Right renal cortex interstitium (tissue), 3 donors: ENCODE measurements at regions not wholly inside any gene's neighbourhood (a gene's known extent, or its start where the extent isn't known, plus 50 kb on each side); places are given as distances from the start of the nearest gene placed in this dataset.

Experiments used
- DNase-seq, 3 donors: peaks; one replicate each; pipeline ENCODE4 v3.0.0-alpha.2; 2013; ENCODE audit warnings: low read depth in 3 of 3, low spot score in 2 of 3

DNA sequence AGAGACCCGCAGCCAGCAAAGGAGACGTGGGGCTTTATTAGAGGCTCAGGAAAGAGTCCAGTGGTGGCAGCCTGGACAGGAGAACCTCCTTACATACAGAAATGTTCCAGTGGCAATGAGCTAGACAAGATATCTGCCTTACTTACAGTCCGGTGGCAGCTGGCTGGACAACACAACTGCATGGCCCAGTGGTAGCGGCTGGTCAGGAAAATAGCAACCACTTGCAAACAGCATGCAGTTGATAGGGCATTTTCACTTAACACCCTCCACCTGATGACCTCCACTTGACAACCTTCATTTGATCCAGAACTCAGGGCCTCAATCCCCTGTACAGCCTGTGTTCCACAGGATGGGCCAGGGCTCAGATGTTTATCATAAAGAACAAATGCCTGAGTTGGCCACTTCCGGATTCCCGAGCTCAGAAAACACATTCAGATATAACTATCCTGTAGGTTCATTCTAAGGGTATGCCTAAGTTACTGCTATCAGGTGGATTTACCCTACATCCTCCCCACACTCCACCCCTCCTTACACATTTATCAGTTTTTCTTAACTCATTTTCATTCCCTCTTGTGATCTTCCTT is 63.3 kb upstream of the ITPRID2 start:
- no peak for DNase-seq

DNA sequence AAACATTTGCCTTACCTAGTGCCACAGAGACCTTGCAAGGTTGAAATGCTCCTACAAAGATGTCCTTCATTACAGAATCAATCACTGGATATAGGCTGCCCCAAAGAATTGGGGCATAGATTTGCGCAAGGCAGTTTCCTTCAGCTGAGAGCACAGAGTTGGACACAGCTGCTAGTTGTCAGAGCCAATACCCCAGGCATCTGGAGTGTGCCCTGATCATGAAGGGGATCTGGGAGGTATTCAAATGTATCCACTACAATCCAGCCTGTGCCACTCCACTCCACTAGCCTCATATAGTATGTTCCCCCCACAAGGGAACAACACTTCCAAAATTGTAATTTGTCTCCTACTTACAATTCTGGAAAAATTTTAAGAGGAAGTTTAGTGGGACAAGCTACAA is 62.3 kb upstream of the ITPRID2 start:
- no peak for DNase-seq

DNA sequence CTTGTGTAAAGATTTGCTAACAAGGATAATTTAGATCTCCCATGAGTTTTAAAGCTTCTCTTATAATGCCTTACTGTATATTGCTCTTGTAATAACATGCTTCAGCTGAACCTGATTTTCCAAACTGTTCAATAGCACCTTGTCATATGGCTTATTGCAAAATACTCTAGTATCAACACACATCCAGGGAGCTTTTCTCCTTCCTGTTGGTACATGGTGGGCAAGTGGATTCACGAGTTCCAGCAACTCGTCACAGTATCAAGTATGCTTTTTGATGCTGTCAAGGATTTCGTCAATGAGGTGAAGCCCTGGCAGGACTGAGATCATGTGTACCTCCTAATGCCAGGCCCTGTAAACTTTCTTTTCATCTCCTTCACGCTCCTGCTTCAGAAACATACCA is 59.5 kb upstream of the ITPRID2 start:
- DNase-seq: no peak

DNA sequence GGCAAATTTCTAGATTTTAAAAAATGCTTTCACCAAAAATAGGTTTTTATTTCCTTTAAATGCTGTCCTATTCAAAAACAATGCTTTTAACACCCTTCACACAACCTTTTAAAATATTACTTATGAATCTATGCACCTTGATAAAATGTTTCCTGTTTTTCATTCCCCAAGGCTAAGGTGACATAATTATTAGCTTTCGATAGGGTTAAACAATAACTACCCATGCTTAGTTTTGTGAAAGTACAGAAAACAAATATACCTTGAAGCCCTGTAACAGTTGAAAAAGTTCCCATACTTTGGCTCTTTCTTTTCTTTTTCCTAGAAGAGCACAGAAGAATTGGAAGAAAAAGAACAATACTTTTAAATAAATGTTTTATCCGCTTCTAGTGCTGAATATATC is 54.9 kb upstream of the ITPRID2 start:
- DNase-seq: no peak

DNA sequence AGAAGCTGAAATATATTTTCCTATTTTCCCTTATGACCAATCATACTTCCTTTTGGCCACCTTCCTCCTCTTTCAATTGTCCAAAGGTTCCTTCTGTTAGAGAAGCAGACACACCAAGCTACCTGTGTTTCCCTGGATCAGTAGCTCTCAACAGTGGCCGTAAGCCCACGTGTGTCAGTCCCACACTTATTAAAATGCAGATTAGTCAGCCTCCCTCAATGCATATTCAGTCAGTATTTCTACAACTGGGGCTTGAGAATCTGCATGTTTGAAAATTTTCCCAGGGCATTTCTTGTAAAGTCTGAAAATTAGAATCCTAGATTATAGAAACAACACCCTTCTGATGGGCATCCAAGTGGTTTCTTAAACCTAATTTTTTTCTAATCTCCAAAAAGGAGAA is 54.0 kb upstream of the ITPRID2 start:
- no peak for DNase-seq

DNA sequence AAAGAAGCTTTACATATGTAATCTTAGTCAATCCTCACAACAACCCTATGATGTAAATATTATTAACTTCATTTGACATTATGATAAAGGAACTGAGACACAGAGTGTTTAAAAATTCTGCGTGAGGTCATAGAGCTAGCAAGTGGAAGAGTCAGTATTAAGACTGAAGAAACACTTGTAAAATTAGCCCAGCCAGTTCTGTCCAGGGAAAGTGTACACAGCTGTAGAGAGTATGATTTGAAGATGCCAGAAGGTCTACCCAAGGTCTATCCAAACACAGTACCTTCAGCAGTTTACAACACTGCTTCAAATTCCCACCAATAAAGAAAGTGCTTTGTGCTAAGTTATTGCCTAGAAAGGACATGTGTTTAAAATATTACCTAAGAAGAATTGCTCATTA is 51.7 kb upstream of the ITPRID2 start:
- no peak for DNase-seq

DNA sequence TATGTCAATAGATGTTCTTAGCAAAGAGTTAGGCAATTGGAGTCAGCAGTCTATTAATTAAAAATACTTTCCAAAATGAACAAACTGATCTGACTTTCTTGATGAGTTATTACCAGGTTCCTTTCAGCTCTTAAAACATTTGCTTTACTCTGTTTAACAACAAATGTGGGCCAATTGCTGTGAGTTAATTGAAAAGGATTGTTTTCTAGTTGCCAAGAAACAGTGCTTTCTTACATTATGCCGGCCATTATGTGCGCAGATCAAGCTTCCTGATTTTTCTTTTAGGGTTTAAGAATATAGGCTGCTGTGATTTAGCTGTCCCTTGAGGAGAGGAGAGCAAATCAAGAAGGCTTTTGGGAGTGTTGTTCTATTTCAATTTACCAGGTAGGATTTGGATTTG is 50.5 kb upstream of the ITPRID2 start:
- DNase-seq: no peak
